Gastrocnemius medialis (tissue), 4 donors: ENCODE measurements at regions not wholly inside any gene's neighbourhood (a gene's known extent, or its start where the extent isn't known, plus 50 kb on each side); places are given as distances from the start of the nearest gene placed in this dataset.

Source experiments
- CTCF ChIP-seq, 5 experiments: fragments of 450-650 bp in 3 of 5; fragments of 200-600 bp in 2 of 5; sonication (generic) in 2 of 5; IDR thresholded peaks in 4 of 5; conservative IDR thresholded peaks in 1 of 5; 1 replicate in 4 of 5; 2 replicates in 1 of 5; pipeline ENCODE4 v1.5.1; 2016 to 2019; ENCODE audit warnings: antibody characterized with exemption in 5 of 5, mild to moderate bottlenecking in 3 of 5, moderate library complexity in 3 of 5
- POLR2A ChIP-seq, 2 donors: fragments of 450-650 bp; IDR thresholded peaks; one replicate each; pipeline ENCODE4 v1.6.1; 2017; ENCODE audit warnings: antibody characterized with exemption in 2 of 2, mild to moderate bottlenecking in 2 of 2, moderate library complexity in 2 of 2

GRCh38 chr2:54401554-54401953, 54.6 kb upstream of the SPTBN1 start:
- TF ChIP-seq CTCF (IDR thresholded peaks at IDR 0.05 in 4 of 5, conservative IDR thresholded peaks at IDR 0.05 in 1 of 5) (no peak), POLR2A (IDR thresholded peaks at IDR 0.05) (no peak)
